ENCODE measurements at regions not wholly inside any gene's neighbourhood (a gene's known extent, or its start where the extent isn't known, plus 50 kb on each side); places are given as distances from the start of the nearest gene placed in this dataset.

DNA sequence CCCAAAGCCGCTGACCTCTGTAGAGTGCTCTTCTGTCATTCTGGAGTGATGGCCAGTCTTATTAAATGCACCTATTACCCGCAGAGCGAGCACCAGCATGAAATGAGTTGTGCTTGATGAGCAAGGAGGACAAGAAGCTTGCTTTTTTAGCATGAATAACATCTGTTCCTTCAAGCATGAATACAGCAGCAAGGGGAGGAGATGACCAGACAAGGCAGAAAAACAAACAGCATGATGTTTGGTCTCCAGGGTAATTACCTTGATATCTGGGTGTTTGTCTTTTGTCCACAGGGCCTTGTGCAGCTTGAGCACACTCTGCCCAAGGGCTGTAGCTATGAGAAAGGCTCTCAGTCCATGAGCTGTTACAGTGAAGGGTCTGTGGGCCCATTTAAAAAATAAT, 324.8 kb upstream of the DDX53 start:
- no peaks in the 10 kb centered on the region for H3K27me3 Mint-ChIP-seq (ENCODE audit: low read depth)
- H3K27ac Mint-ChIP-seq = no peak overlapping the region
- ATAC-seq = no peak

More for the DNA sequence above, 324.8 kb upstream of the DDX53 start:
- peaks cover 3% of the 10 kb centered on the region for H3K36me3 Mint-ChIP-seq
- DNase-seq (ENCODE audit: low spot score) = no peak
- ChIA-PET CTCF (interaction anchor here (0.7 to 1.3 kb wide), 2 partner anchors 9 to 74 kb away, joined by 3 to 4 read pairs; no protein-coding TSS in a partner anchor), POLR2A (no interaction called here)
- peaks cover 9% of the 10 kb centered on the region for H3K9me3 Mint-ChIP-seq
- TF ChIP-seq IRF2 (CRISPR knock-in tag; IDR thresholded peaks at IDR 0.05; ENCODE audit: borderline replicate concordance, low read depth) (no peak), EMX1 (CRISPR knock-in tag; IDR thresholded peaks at IDR 0.05) (no peak), CREB1 (CRISPR knock-in tag; IDR thresholded peaks at IDR 0.05) (no peak), ZNF423 (CRISPR knock-in tag; IDR thresholded peaks at IDR 0.05) (no peak), NFYB (CRISPR knock-in tag; conservative IDR thresholded peaks at IDR 0.05; ENCODE audit: low read depth) (no peak), ATF1 (CRISPR knock-in tag; IDR thresholded peaks at IDR 0.05) (no peak), RELA (CRISPR knock-in tag; IDR thresholded peaks at IDR 0.05; ENCODE audit: borderline replicate concordance) (no peak), ESRRA (CRISPR knock-in tag; IDR thresholded peaks at IDR 0.05; ENCODE audit: borderline replicate concordance) (no peak), ZNF138 (CRISPR knock-in tag; conservative IDR thresholded peaks at IDR 0.05) (no peak), HMGA2 (CRISPR knock-in tag; IDR thresholded peaks at IDR 0.05) (no peak), ELF4 (CRISPR knock-in tag; IDR thresholded peaks at IDR 0.05; ENCODE audit: low read depth) (no peak)
- TF ChIP-seq, protein P1, sequence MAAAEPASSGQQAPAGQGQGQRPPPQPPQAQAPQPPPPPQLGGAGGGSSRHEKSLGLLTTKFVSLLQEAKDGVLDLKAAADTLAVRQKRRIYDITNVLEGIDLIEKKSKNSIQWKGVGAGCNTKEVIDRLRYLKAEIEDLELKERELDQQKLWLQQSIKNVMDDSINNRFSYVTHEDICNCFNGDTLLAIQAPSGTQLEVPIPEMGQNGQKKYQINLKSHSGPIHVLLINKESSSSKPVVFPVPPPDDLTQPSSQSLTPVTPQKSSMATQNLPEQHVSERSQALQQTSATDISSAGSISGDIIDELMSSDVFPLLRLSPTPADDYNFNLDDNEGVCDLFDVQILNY (CRISPR knock-in tag; IDR thresholded peaks at IDR 0.05) = no peak
- TF ChIP-seq, protein P2, sequence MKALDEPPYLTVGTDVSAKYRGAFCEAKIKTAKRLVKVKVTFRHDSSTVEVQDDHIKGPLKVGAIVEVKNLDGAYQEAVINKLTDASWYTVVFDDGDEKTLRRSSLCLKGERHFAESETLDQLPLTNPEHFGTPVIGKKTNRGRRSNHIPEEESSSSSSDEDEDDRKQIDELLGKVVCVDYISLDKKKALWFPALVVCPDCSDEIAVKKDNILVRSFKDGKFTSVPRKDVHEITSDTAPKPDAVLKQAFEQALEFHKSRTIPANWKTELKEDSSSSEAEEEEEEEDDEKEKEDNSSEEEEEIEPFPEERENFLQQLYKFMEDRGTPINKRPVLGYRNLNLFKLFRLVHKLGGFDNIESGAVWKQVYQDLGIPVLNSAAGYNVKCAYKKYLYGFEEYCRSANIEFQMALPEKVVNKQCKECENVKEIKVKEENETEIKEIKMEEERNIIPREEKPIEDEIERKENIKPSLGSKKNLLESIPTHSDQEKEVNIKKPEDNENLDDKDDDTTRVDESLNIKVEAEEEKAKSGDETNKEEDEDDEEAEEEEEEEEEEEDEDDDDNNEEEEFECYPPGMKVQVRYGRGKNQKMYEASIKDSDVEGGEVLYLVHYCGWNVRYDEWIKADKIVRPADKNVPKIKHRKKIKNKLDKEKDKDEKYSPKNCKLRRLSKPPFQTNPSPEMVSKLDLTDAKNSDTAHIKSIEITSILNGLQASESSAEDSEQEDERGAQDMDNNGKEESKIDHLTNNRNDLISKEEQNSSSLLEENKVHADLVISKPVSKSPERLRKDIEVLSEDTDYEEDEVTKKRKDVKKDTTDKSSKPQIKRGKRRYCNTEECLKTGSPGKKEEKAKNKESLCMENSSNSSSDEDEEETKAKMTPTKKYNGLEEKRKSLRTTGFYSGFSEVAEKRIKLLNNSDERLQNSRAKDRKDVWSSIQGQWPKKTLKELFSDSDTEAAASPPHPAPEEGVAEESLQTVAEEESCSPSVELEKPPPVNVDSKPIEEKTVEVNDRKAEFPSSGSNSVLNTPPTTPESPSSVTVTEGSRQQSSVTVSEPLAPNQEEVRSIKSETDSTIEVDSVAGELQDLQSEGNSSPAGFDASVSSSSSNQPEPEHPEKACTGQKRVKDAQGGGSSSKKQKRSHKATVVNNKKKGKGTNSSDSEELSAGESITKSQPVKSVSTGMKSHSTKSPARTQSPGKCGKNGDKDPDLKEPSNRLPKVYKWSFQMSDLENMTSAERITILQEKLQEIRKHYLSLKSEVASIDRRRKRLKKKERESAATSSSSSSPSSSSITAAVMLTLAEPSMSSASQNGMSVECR (CRISPR knock-in tag; IDR thresholded peaks at IDR 0.05; ENCODE audit: borderline replicate concordance) = no peak
- TF ChIP-seq, protein P3, sequence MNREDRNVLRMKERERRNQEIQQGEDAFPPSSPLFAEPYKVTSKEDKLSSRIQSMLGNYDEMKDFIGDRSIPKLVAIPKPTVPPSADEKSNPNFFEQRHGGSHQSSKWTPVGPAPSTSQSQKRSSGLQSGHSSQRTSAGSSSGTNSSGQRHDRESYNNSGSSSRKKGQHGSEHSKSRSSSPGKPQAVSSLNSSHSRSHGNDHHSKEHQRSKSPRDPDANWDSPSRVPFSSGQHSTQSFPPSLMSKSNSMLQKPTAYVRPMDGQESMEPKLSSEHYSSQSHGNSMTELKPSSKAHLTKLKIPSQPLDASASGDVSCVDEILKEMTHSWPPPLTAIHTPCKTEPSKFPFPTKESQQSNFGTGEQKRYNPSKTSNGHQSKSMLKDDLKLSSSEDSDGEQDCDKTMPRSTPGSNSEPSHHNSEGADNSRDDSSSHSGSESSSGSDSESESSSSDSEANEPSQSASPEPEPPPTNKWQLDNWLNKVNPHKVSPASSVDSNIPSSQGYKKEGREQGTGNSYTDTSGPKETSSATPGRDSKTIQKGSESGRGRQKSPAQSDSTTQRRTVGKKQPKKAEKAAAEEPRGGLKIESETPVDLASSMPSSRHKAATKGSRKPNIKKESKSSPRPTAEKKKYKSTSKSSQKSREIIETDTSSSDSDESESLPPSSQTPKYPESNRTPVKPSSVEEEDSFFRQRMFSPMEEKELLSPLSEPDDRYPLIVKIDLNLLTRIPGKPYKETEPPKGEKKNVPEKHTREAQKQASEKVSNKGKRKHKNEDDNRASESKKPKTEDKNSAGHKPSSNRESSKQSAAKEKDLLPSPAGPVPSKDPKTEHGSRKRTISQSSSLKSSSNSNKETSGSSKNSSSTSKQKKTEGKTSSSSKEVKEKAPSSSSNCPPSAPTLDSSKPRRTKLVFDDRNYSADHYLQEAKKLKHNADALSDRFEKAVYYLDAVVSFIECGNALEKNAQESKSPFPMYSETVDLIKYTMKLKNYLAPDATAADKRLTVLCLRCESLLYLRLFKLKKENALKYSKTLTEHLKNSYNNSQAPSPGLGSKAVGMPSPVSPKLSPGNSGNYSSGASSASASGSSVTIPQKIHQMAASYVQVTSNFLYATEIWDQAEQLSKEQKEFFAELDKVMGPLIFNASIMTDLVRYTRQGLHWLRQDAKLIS (CRISPR knock-in tag; IDR thresholded peaks at IDR 0.05; ENCODE audit: borderline replicate concordance) = no peak
- TF ChIP-seq, protein P4, sequence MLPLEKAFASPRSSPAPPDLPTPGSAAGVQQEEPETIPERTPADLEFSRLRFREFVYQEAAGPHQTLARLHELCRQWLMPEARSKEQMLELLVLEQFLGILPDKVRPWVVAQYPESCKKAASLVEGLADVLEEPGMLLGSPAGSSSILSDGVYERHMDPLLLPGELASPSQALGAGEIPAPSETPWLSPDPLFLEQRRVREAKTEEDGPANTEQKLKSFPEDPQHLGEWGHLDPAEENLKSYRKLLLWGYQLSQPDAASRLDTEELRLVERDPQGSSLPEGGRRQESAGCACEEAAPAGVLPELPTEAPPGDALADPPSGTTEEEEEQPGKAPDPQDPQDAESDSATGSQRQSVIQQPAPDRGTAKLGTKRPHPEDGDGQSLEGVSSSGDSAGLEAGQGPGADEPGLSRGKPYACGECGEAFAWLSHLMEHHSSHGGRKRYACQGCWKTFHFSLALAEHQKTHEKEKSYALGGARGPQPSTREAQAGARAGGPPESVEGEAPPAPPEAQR (CRISPR knock-in tag; IDR thresholded peaks at IDR 0.05) = no peak
- TF ChIP-seq, protein P5, sequence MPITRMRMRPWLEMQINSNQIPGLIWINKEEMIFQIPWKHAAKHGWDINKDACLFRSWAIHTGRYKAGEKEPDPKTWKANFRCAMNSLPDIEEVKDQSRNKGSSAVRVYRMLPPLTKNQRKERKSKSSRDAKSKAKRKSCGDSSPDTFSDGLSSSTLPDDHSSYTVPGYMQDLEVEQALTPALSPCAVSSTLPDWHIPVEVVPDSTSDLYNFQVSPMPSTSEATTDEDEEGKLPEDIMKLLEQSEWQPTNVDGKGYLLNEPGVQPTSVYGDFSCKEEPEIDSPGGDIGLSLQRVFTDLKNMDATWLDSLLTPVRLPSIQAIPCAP (CRISPR knock-in tag; IDR thresholded peaks at IDR 0.05) = no peak
- TF ChIP-seq, protein P6, sequence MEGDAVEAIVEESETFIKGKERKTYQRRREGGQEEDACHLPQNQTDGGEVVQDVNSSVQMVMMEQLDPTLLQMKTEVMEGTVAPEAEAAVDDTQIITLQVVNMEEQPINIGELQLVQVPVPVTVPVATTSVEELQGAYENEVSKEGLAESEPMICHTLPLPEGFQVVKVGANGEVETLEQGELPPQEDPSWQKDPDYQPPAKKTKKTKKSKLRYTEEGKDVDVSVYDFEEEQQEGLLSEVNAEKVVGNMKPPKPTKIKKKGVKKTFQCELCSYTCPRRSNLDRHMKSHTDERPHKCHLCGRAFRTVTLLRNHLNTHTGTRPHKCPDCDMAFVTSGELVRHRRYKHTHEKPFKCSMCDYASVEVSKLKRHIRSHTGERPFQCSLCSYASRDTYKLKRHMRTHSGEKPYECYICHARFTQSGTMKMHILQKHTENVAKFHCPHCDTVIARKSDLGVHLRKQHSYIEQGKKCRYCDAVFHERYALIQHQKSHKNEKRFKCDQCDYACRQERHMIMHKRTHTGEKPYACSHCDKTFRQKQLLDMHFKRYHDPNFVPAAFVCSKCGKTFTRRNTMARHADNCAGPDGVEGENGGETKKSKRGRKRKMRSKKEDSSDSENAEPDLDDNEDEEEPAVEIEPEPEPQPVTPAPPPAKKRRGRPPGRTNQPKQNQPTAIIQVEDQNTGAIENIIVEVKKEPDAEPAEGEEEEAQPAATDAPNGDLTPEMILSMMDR (IDR thresholded peaks at IDR 0.05) = no peak
- TF ChIP-seq, protein P7, sequence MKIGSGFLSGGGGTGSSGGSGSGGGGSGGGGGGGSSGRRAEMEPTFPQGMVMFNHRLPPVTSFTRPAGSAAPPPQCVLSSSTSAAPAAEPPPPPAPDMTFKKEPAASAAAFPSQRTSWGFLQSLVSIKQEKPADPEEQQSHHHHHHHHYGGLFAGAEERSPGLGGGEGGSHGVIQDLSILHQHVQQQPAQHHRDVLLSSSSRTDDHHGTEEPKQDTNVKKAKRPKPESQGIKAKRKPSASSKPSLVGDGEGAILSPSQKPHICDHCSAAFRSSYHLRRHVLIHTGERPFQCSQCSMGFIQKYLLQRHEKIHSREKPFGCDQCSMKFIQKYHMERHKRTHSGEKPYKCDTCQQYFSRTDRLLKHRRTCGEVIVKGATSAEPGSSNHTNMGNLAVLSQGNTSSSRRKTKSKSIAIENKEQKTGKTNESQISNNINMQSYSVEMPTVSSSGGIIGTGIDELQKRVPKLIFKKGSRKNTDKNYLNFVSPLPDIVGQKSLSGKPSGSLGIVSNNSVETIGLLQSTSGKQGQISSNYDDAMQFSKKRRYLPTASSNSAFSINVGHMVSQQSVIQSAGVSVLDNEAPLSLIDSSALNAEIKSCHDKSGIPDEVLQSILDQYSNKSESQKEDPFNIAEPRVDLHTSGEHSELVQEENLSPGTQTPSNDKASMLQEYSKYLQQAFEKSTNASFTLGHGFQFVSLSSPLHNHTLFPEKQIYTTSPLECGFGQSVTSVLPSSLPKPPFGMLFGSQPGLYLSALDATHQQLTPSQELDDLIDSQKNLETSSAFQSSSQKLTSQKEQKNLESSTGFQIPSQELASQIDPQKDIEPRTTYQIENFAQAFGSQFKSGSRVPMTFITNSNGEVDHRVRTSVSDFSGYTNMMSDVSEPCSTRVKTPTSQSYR (CRISPR knock-in tag; IDR thresholded peaks at IDR 0.05) = no peak
- H3K4me1 Mint-ChIP-seq = peaks cover 26% of the 10 kb centered on the region
- no peak overlapping the region for H3K4me3 Mint-ChIP-seq

Measured in WTC11 (cell line).